ENCODE measurements at regions not wholly inside any gene's neighbourhood (a gene's known extent, or its start where the extent isn't known, plus 50 kb on each side); places are given as distances from the start of the nearest gene placed in this dataset.

- ATAC-seq: no peak
- Histone ChIP-seq H3K27me3 (no peaks in the 10 kb centered on the region), H3K4me1 (peaks cover 0 to 5% (median 0%) of the 10 kb centered on the region in 4 donors), H3K36me3 (no peaks in the 10 kb centered on the region), H3K9me3 (no peaks in the 10 kb centered on the region), H3K27ac (no peak overlapping the region), H3K4me3 (no peak overlapping the region)
- DNase-seq: no peak
- intact Hi-C loops (cut with DNase I): no loop called here
- TF ChIP-seq, protein P1, sequence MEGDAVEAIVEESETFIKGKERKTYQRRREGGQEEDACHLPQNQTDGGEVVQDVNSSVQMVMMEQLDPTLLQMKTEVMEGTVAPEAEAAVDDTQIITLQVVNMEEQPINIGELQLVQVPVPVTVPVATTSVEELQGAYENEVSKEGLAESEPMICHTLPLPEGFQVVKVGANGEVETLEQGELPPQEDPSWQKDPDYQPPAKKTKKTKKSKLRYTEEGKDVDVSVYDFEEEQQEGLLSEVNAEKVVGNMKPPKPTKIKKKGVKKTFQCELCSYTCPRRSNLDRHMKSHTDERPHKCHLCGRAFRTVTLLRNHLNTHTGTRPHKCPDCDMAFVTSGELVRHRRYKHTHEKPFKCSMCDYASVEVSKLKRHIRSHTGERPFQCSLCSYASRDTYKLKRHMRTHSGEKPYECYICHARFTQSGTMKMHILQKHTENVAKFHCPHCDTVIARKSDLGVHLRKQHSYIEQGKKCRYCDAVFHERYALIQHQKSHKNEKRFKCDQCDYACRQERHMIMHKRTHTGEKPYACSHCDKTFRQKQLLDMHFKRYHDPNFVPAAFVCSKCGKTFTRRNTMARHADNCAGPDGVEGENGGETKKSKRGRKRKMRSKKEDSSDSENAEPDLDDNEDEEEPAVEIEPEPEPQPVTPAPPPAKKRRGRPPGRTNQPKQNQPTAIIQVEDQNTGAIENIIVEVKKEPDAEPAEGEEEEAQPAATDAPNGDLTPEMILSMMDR (IDR thresholded peaks at IDR 0.05): no peak
- TF ChIP-seq POLR2A (IDR thresholded peaks at IDR 0.05): no peak
Observed at GRCh38 chr2:12987246-12987645, 270.5 kb downstream of the TRIB2 start.

- ATAC-seq: no peak
- no peak overlapping the region for H3K27ac ChIP-seq
- no peaks in the 10 kb centered on the region for H3K27me3 ChIP-seq
- no peak for DNase-seq
- H3K9me3 ChIP-seq: no peaks in the 10 kb centered on the region
- WGBS (ENCODE audit: insufficient coverage, low coverage, low lambda C conversion rate, missing lambda C conversion rate): 57% methylated on average over 2 of the region's 2 CpGs
- H3K4me1 ChIP-seq: no peaks in the 10 kb centered on the region
- intact Hi-C loops (cut with DNase I): no loop called here
- H3K36me3 ChIP-seq: no peaks in the 10 kb centered on the region
- H3K4me3 ChIP-seq: no peak overlapping the region
- TF ChIP-seq POLR2A (IDR thresholded peaks at IDR 0.05): no peak
- TF ChIP-seq, protein P1 (IDR thresholded peaks at IDR 0.05): no peak
Observed at GRCh38 chr2:12988279-12988678, 271.5 kb downstream of the TRIB2 start.

- Histone ChIP-seq H3K4me3 (no peak overlapping the region), H3K36me3 (no peaks in the 10 kb centered on the region), H3K4me1 (no peaks in the 10 kb centered on the region), H3K27me3 (no peaks in the 10 kb centered on the region), H3K9me3 (no peaks in the 10 kb centered on the region), H3K27ac (no peak overlapping the region)
- ATAC-seq (no peak), DNase-seq (no peak)
- 36% methylated on average over 1 of the region's 1 CpG for WGBS (ENCODE audit: insufficient coverage, low coverage, low lambda C conversion rate, missing lambda C conversion rate)
- TF ChIP-seq, protein P1 (IDR thresholded peaks at IDR 0.05): peak; percentile 4 to 46 (median 33)
- no peak for TF ChIP-seq POLR2A (IDR thresholded peaks at IDR 0.05)
- intact Hi-C loops (cut with DNase I): no loop called here
Observed at GRCh38 chr2:12990523-12990922, 273.8 kb downstream of the TRIB2 start.

- WGBS (ENCODE audit: insufficient coverage, low coverage, low lambda C conversion rate, missing lambda C conversion rate): 89% methylated on average over 1 of the region's 1 CpG
- Histone ChIP-seq H3K27me3 (no peaks in the 10 kb centered on the region), H3K4me1 (no peaks in the 10 kb centered on the region), H3K36me3 (no peaks in the 10 kb centered on the region), H3K27ac (no peak overlapping the region), H3K9me3 (no peaks in the 10 kb centered on the region), H3K4me3 (no peak overlapping the region)
- TF ChIP-seq POLR2A (IDR thresholded peaks at IDR 0.05): no peak
- TF ChIP-seq, protein P1 (IDR thresholded peaks at IDR 0.05): no peak
- intact Hi-C loops (cut with DNase I): no loop called here
- DNase-seq: no peak
- ATAC-seq: peak in 1 of 4 donors; percentile 42
Observed at GRCh38 chr2:12998685-12999084, 281.9 kb downstream of the TRIB2 start.

Data from right lobe of liver (tissue), 6 donors.